ENCODE measurements at regions not wholly inside any gene's neighbourhood (a gene's known extent, or its start where the extent isn't known, plus 50 kb on each side); places are given as distances from the start of the nearest gene placed in this dataset.
"Not testable (repeated sequence)": the region's sequence is repeated elsewhere in the genome, so short reads cannot be mapped to it uniquely, and the experiment has no call there.

DNA sequence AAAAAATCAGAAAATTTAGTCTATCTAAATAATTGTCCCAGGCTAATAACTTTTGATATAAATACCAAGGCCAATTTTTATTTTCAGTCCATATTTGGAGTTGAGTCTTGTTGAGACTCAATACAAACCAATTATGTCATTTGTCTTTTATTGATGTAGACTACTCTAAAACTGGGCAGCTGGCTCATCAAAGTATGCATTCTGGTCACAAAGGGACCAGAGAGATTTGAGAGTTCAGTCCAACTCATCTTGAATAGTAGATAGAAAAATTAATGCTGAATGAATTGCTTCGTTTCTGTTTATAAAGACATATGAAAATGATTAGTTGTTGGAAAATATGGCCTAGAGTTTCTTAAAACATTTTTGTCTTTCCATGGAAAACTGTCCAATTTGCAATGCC lies 412.5 kb upstream of the KLHL4 start:
- no peak for DNase-seq (ENCODE audit: low spot score)

DNA sequence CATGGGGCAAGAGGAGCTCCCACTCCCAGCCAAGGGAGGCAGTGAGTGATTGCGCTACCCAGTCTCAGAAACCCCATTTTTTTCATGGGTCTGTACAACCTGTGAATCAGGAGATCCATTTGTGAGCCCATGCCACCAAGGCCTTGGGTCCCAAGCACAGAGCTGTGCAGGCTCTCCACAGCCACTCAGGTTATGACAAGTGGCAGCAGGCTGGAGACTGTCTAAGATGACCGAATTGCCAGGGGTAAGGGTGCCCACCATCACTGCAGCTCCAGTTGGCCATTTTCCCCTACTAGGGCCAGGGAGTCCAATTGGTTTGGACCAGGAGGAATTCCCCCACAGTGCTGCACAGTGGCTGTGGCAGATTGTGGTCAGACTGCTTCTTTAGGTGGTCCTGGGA lies 407.5 kb upstream of the KLHL4 start:
- DNase-seq (ENCODE audit: low spot score), result no peak

DNA sequence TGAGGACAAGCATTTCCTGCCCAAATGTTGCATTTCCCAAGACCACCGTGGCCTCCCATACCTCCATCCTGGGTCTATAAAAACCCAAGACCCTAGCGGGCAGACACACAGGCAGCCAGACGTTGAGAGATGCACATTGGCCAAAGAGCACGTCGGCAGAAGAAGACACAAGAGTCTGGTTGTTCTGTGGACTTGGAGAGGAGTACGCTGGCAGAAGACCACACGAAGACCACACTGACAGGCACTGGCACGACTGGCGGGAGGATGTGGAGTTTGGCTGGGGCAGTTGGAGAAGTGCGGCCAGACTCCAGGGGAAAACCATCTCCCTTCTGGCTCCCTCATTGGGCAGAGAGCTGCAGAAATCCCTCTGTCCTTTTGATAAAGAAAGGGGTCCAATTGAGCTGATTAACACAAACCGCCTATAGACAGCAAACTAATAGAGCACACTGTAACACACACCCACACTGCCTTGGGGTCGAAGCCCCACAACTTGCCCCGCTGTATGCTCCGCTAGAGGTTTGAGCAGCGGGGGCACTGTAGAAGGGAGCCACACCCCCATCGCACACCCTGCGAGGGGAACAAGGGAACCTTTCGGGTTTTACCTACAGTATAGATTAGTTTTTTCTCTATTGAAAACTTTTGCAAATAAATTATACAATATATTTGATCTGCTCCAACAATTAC lies 376.7 kb upstream of the KLHL4 start:
- DNase-seq (ENCODE audit: low spot score), result no peak

DNA sequence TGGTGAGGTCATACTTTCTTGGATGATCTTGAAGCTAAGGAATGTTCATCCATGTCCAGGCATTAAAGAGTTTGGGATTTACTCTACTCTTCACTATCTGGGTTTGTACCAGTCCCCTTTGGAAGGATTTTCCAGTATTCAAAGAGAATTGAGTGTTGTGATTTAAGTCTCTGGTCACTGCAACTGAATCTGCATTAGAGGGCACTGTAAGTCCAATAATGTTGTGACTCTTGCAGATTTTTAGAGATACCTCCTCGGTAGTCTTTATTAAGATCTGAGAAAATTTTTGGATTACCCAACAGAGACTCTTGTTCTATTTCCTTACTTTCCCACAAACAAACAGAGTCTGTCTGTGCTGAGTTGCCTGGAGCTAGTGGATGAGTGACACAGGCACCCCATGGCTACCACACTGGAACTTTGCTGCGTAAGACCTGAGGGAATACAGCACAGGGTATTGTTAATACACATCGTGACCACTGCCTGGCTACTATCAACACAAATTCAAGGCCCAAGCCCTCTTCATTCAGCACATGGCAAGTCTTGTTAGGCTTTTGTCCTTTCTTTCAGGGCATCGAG lies 357.1 kb upstream of the KLHL4 start:
- peak; percentile 5 for DNase-seq (ENCODE audit: low spot score)

DNA sequence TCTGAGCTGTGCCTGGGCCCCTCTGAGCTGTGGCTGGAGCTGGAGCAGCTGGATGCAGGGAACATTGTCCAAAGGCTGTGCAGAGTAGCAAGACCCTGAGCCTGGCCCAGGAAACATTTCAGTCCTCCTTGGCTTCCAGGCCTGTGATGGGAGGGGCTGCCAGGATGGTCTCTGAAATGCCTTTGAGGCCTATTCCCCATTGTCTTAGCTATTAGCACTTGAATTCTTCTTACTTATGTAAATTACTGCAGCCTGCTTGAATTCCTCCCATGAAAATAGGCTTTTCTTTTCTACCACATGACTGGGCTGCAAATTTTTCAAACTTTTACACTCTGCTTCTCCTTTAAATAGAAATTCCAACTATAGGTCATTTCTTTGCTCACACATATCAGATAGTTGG lies 349.8 kb upstream of the KLHL4 start:
- DNase-seq (ENCODE audit: low spot score), result no peak

DNA sequence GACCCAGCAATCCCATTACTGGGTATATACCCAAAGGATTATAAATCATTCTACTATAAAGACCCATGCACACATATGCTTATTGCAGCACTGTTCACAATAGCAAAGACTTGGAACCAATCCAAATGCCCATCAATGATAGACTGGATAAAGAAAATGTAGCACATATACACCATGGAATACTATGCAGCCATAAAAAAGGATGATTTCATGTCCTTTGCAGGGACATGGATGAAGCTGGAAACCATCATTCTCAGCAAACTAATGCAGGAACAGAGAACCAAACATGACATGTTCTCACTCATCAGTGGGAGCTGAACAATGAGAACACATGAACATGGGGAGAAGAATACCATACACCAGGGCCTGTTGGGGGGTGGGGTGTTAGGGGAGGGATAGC lies 339.6 kb upstream of the KLHL4 start:
- DNase-seq (ENCODE audit: low spot score), result not testable (repeated sequence)

Measured in Ammon's horn (tissue), 1 donor.